ENCODE measurements at regions not wholly inside any gene's neighbourhood (a gene's known extent, or its start where the extent isn't known, plus 50 kb on each side); places are given as distances from the start of the nearest gene placed in this dataset.

DNA sequence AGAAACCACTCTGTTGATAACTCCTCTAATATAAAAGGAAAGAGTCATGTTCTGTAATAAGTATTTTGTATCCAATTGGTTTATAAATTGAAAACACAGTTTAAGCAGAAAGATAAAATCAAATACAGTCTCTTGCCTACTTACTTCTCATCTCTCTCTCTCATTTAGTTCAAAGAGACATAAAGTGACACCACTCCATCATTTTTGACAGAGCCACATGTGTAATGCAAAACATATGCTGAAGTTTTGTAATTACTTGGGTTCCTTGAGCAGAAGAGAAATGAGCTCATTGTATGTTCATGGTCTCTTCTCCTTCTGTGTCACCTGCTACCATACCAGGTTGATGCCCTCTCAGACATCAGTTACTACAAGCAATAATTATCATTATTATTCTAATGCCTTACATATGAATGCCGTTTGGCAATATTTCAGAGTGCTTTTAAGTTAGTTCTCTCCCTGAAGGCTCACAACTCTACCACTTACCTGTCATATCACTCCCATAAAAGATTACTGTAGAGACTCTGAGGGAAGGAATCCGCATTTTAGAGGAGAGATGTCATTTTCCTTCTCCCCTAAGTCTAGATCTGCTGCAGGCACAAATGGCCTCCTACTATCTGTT, 59.9 kb upstream of the SKAP2 start:
- DNase-seq: no peak
- POLR2A ChIA-PET: no interaction called here
- CTCF ChIA-PET: no interaction called here
- no peaks in the 10 kb centered on the region for H3K36me3 Mint-ChIP-seq (ENCODE audit: low read depth)
- H3K4me1 Mint-ChIP-seq (ENCODE audit: low read depth): no peaks in the 10 kb centered on the region
- peaks cover 6% of the 10 kb centered on the region for H3K27me3 Mint-ChIP-seq (ENCODE audit: low read depth)
- H3K27ac Mint-ChIP-seq: no peak overlapping the region
- no peak overlapping the region for H3K4me3 Mint-ChIP-seq
- H3K9me3 Mint-ChIP-seq (ENCODE audit: insufficient read depth): no peaks in the 10 kb centered on the region
- no peak for ATAC-seq

DNA sequence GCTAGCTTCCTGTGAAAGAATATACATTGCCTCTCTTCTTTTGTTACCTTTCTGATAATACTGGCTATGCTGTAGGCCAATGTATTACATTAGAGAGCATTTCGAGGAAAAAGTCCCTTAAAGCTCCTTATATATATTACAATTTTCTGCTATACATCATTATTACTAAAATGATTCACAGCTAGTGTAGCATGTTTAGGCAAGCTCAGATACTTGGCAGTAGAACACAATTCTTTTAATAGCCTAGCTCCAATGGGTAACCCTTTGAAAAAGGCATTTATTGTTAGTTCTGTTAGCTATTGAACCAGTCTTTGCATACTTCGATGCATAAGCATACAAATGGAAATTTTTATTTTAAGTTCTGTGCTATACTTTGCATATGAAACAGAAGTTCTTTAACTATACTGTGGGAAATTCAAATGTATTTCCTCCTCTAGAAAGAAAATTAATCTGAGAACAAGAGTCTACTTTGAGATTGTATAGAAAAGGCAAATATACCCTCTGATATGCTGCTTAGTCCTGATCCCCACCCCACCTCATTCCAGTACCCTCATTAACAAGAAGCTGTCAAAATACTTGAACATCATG, 55.6 kb upstream of the SKAP2 start:
- Mint-ChIP-seq H3K27ac (no peak overlapping the region), H3K36me3 (ENCODE audit: low read depth) (no peaks in the 10 kb centered on the region), H3K4me1 (ENCODE audit: low read depth) (no peaks in the 10 kb centered on the region), H3K27me3 (ENCODE audit: low read depth) (peaks cover 11% of the 10 kb centered on the region), H3K4me3 (no peak overlapping the region), H3K9me3 (ENCODE audit: insufficient read depth) (no peaks in the 10 kb centered on the region)
- no peak for ATAC-seq
- CTCF ChIA-PET: no interaction called here
- no peak for DNase-seq
- POLR2A ChIA-PET: no interaction called here

DNA sequence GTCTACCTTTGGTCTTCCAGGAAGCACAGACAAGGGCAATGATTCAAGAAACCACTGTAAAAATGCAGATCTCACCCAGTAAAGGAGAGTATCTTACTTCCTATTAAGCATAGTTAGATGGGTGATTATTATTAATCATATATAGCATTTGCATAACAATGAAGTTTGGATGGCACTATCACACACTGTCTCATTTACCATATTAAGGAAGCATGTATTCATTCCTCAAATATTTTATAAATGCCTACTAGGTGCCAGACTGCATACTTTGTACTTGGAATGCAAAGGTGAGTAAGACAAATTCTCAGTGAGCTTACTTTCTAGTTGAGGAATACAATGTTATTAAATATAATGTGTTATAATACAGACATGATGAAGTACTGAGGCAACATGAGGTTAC, 53.9 kb upstream of the SKAP2 start:
- CTCF ChIA-PET: no interaction called here

DNA sequence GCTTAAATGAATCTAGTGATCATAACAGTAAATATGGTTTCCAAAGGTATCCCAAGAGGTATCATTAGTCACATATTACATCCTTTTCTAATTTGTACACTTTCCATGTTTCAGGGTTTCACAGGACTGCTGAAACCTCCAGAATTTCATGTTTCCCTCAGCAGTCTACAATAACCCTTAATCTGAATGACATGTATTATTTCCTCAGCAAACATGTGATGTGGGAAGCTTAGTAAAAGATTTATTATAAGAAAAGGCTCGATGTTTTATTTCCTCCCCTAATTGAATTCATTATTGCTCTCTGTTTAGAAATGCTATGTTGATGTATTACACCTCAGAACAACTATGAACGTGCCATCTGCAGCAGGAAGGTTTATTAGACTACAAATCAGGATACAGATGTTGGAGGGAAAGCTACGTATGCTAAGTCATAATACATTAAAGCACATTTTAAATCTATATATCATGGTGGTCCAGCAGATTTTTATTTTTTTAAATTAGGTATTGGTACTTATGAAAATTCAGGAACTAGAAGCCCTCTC, 52.5 kb upstream of the SKAP2 start:
- DNase-seq (no peak), ATAC-seq (no peak)
- ChIA-PET CTCF (no interaction called here), POLR2A (no interaction called here)
- Mint-ChIP-seq H3K27ac (no peak overlapping the region), H3K9me3 (ENCODE audit: insufficient read depth) (no peaks in the 10 kb centered on the region), H3K4me1 (ENCODE audit: low read depth) (no peaks in the 10 kb centered on the region), H3K27me3 (ENCODE audit: low read depth) (peaks cover 11% of the 10 kb centered on the region), H3K36me3 (ENCODE audit: low read depth) (no peaks in the 10 kb centered on the region), H3K4me3 (no peak overlapping the region)

More for the DNA sequence above, 53.9 kb upstream of the SKAP2 start:
- Mint-ChIP-seq H3K27ac (no peak overlapping the region), H3K27me3 (ENCODE audit: low read depth) (peaks cover 11% of the 10 kb centered on the region), H3K36me3 (ENCODE audit: low read depth) (no peaks in the 10 kb centered on the region), H3K4me3 (no peak overlapping the region), H3K4me1 (ENCODE audit: low read depth) (no peaks in the 10 kb centered on the region), H3K9me3 (ENCODE audit: insufficient read depth) (no peaks in the 10 kb centered on the region)
- DNase-seq (no peak), ATAC-seq (no peak)
- POLR2A ChIA-PET: no interaction called here

DNA sequence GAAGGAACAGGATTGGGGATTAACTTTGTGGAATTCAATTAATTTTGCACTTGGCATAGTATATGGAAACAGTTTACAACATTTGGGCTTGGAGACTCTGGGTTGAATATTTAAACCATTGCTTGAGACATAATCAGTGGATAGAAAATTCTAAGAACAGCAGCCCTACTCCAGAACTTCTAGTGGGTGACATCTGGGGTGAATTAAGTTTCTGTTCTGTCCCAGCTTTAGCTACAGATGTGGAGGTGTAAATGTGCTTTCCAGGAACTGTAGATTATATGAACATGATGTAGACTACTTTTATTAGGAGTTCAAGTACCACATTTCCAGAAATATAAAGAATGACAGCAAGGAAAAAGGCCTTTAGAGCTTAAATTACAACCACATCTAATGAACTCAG, 51.9 kb upstream of the SKAP2 start:
- H3K27ac Mint-ChIP-seq: no peak overlapping the region
- DNase-seq (no peak), ATAC-seq (no peak)
- no peaks in the 10 kb centered on the region for H3K4me1 Mint-ChIP-seq (ENCODE audit: low read depth)
- H3K27me3 Mint-ChIP-seq (ENCODE audit: low read depth): peaks cover 11% of the 10 kb centered on the region
- no peak overlapping the region for H3K4me3 Mint-ChIP-seq
- no peaks in the 10 kb centered on the region for H3K36me3 Mint-ChIP-seq (ENCODE audit: low read depth)
- ChIA-PET POLR2A (no interaction called here), CTCF (no interaction called here)
- no peaks in the 10 kb centered on the region for H3K9me3 Mint-ChIP-seq (ENCODE audit: insufficient read depth)

Measured in activated CD8-positive, alpha-beta T cell treated with anti-CD3 and anti-CD28 coated beads, Interleukin-2, amount 10 ng/mL, durations not matched to agents 7 days and 5 days (primary cell).